GM21529 (cell line): ENCODE measurements at regions not wholly inside any gene's neighbourhood (a gene's known extent, or its start where the extent isn't known, plus 50 kb on each side); places are given as distances from the start of the nearest gene placed in this dataset.
"Not testable (repeated sequence)": the region's sequence is repeated elsewhere in the genome, so short reads cannot be mapped to it uniquely, and the experiment has no call there.

Source experiments
- ATAC-seq: cut with Tn5 transposase; IDR thresholded peaks from one replicate; pipeline ENCODE4 v1.9.1; 2021; ENCODE audit not compliant: unreplicated experiment

GRCh38 chr2:131738533-131738932 lies 210.8 kb downstream of the CCDC74A start:
- ATAC-seq: not testable (repeated sequence)

GRCh38 chr2:131738996-131739434 lies 211.3 kb downstream of the CCDC74A start:
- ATAC-seq: not testable (repeated sequence)

GRCh38 chr2:131753640-131754561 lies 226.2 kb downstream of the CCDC74A start:
- no peak for ATAC-seq

GRCh38 chr2:131754929-131755720 lies 227.4 kb downstream of the CCDC74A start:
- no peak for ATAC-seq

- no peak for ATAC-seq
Observed at GRCh38 chr2:131756141-131756907, 228.6 kb downstream of the CCDC74A start.

- not testable (repeated sequence) for ATAC-seq
Observed at GRCh38 chr2:131758941-131759340, 231.3 kb downstream of the CCDC74A start.

- not testable (repeated sequence) for ATAC-seq
Observed at GRCh38 chr2:131774955-131775555, 247.4 kb downstream of the CCDC74A start.

GRCh38 chr2:131775903-131776506 lies 248.3 kb downstream of the CCDC74A start:
- ATAC-seq: not testable (repeated sequence)

- not testable (repeated sequence) for ATAC-seq
Observed at GRCh38 chr2:131780446-131780845, 252.8 kb downstream of the CCDC74A start.

GRCh38 chr2:131801210-131801744 lies 273.6 kb downstream of the CCDC74A start:
- ATAC-seq: no peak

- peak; percentile 97 for ATAC-seq
Observed at GRCh38 chr2:131801745-131802350, 274.2 kb downstream of the CCDC74A start.

GRCh38 chr2:131802351-131802836 lies 274.7 kb downstream of the CCDC74A start:
- ATAC-seq: not testable (repeated sequence)

GRCh38 chr2:131803237-131803636 lies 275.5 kb downstream of the CCDC74A start:
- not testable (repeated sequence) for ATAC-seq

- ATAC-seq: not testable (repeated sequence)
Observed at GRCh38 chr2:131812605-131813004, 284.9 kb downstream of the CCDC74A start.

- ATAC-seq: not testable (repeated sequence)
Observed at GRCh38 chr2:131813378-131813777, 285.7 kb downstream of the CCDC74A start.

- ATAC-seq: not testable (repeated sequence)
Observed at GRCh38 chr2:131818267-131818973, 290.7 kb downstream of the CCDC74A start.

GRCh38 chr2:131822237-131822721 lies 294.6 kb downstream of the CCDC74A start:
- not testable (repeated sequence) for ATAC-seq

GRCh38 chr2:131823058-131823457 lies 295.4 kb downstream of the CCDC74A start:
- ATAC-seq: not testable (repeated sequence)
